H9 (cell line): ENCODE measurements at regions not wholly inside any gene's neighbourhood (a gene's known extent, or its start where the extent isn't known, plus 50 kb on each side); places are given as distances from the start of the nearest gene placed in this dataset.

ENCODE experiments used
- DNase-seq: peaks from one replicate; pipeline ENCODE4 v3.0.0-alpha.2; 2017
- H2AFZ ChIP-seq: one replicate; pipeline ENCODE4 v1.6.1; 2013; ENCODE audit warnings: mild to moderate bottlenecking, low read length, control low read depth, moderate library complexity
- H2AK5ac ChIP-seq: 2 replicates; pipeline ENCODE4 v1.6.1; 2013; ENCODE audit warnings: low read length, control low read depth, mixed read lengths; ENCODE audit not compliant: insufficient read length
- H2BK120ac ChIP-seq: one replicate; pipeline ENCODE4 v1.6.1; 2013; ENCODE audit warnings: low read depth, mild to moderate bottlenecking, low read length, control low read depth, inconsistent platforms; ENCODE audit not compliant: poor library complexity, severe bottlenecking
- H2BK12ac ChIP-seq: 2 replicates; pipeline ENCODE4 v1.6.1; 2013; ENCODE audit warnings: low read length, control low read depth, mixed read lengths, low read depth; ENCODE audit not compliant: insufficient read length
- H2BK15ac ChIP-seq: 2 replicates; pipeline ENCODE4 v1.6.1; 2013; ENCODE audit warnings: low read depth, low read length, control low read depth
- H2BK20ac ChIP-seq: one replicate; pipeline ENCODE4 v1.6.1; 2013; ENCODE audit warnings: low read depth, mild to moderate bottlenecking, low read length, control low read depth, inconsistent platforms; ENCODE audit not compliant: poor library complexity, severe bottlenecking
- H2BK5ac ChIP-seq: 2 replicates; pipeline ENCODE4 v1.6.1; 2013; ENCODE audit warnings: low read length, control low read depth, mixed read lengths; ENCODE audit not compliant: insufficient read length
- H3K14ac ChIP-seq: 2 replicates; pipeline ENCODE4 v1.6.1; 2013; ENCODE audit warnings: low read length, control low read depth; ENCODE audit not compliant: insufficient read depth
- H3K18ac ChIP-seq: 2 replicates; pipeline ENCODE4 v1.6.1; 2013; ENCODE audit warnings: low read depth, mild to moderate bottlenecking, mixed read lengths, low read length, control low read depth; ENCODE audit not compliant: insufficient read length
- H3K23ac ChIP-seq: 2 replicates; pipeline ENCODE4 v1.6.1; 2013; ENCODE audit warnings: low read length, control low read depth, mixed read lengths, low read depth; ENCODE audit not compliant: insufficient read length
- H3K23me2 ChIP-seq: 2 replicates; pipeline ENCODE4 v1.6.1; 2013; ENCODE audit warnings: low read depth, mild to moderate bottlenecking, mixed read lengths, low read length, control low read depth; ENCODE audit not compliant: insufficient read length, poor library complexity, severe bottlenecking
- H3K27ac ChIP-seq: 2 replicates; pipeline ENCODE4 v1.5.1; 2013; ENCODE audit warnings: low read length, control low read depth, mixed read lengths, low read depth; ENCODE audit not compliant: insufficient read length
- H3K27me3 ChIP-seq: 2 replicates; pipeline ENCODE4 v1.6.1; 2013; ENCODE audit warnings: low read length, control low read depth, inconsistent platforms; ENCODE audit not compliant: insufficient read depth
- H3K4ac ChIP-seq: 2 replicates; pipeline ENCODE4 v1.6.1; 2013; ENCODE audit warnings: low read depth, mild to moderate bottlenecking, control low read depth, inconsistent platforms, low read length, moderate library complexity
- H3K4me1 ChIP-seq: 2 replicates; pipeline ENCODE4 v1.6.1; 2013; ENCODE audit warnings: low read length, control low read depth, inconsistent platforms; ENCODE audit not compliant: insufficient read depth
- H3K4me2 ChIP-seq: 2 replicates; pipeline ENCODE4 v1.6.1; 2013; ENCODE audit warnings: low read length, control low read depth, mixed read lengths; ENCODE audit not compliant: insufficient read length, insufficient read depth
- H3K56ac ChIP-seq: 2 replicates; pipeline ENCODE4 v1.6.1; 2013; ENCODE audit warnings: low read depth, mild to moderate bottlenecking, mixed read lengths, low read length, control low read depth; ENCODE audit not compliant: insufficient read length
- H3K79me1 ChIP-seq: 2 replicates; pipeline ENCODE4 v1.6.1; 2013; ENCODE audit warnings: low read depth, mild to moderate bottlenecking, moderate library complexity, low read length, control low read depth, inconsistent platforms; ENCODE audit not compliant: insufficient read depth, poor library complexity, severe bottlenecking
- H3K79me2 ChIP-seq: 2 replicates; pipeline ENCODE4 v1.6.1; 2013; ENCODE audit warnings: low read length, control low read depth, inconsistent platforms; ENCODE audit not compliant: insufficient read depth
- H3K9ac ChIP-seq: 2 replicates; pipeline ENCODE4 v1.6.1; 2013; ENCODE audit warnings: low read length, control low read depth, mixed read lengths; ENCODE audit not compliant: insufficient read length; ENCODE audit errors: extremely low read depth
- H3K9me3 ChIP-seq: one replicate; pipeline ENCODE4 v1.6.1; 2013; ENCODE audit warnings: low read depth, low read length, inconsistent platforms; ENCODE audit not compliant: control insufficient read depth
- H3T11ph ChIP-seq: one replicate; pipeline ENCODE4 v1.6.1; 2013; ENCODE audit warnings: mild to moderate bottlenecking, low read length, control low read depth, inconsistent platforms
- H4K20me1 ChIP-seq: one replicate; pipeline ENCODE4 v1.6.1; 2013; ENCODE audit not compliant: control insufficient read depth, insufficient read length, insufficient read depth
- H4K5ac ChIP-seq: 2 replicates; pipeline ENCODE4 v1.6.1; 2013; ENCODE audit warnings: low read depth, mild to moderate bottlenecking, mixed read lengths, low read length, control low read depth; ENCODE audit not compliant: insufficient read length
- H4K8ac ChIP-seq: replicated peaks from 2 replicates; pipeline ENCODE4 v1.6.1; 2013; ENCODE audit warnings: low read length, control low read depth, mixed read lengths, low read depth; ENCODE audit not compliant: insufficient read length
- H4K91ac ChIP-seq: 2 replicates; pipeline ENCODE4 v1.6.1; 2013; ENCODE audit warnings: low read depth, mild to moderate bottlenecking, moderate library complexity, mixed read lengths, low read length, control low read depth; ENCODE audit not compliant: insufficient read length
- H3K27ac Mint-ChIP-seq, 3 experiments: 2 replicates in 2 of 3; 3 replicates in 1 of 3; pipeline ENCODE4 v1.8.0; 2020 to 2021; ENCODE audit warnings: mixed read lengths in 3 of 3, mild to moderate bottlenecking in 1 of 3, moderate library complexity in 1 of 3
- H3K27me3 Mint-ChIP-seq: 2 replicates; pipeline ENCODE4 v1.8.0; 2021; ENCODE audit warnings: low read depth, mild to moderate bottlenecking, moderate library complexity, mixed read lengths
- H3K36me3 Mint-ChIP-seq, 3 experiments: 2 replicates in 2 of 3; 3 replicates in 1 of 3; pipeline ENCODE4 v1.8.0; 2020 to 2021; ENCODE audit warnings: low read depth in 3 of 3, mixed read lengths in 3 of 3; ENCODE audit not compliant: insufficient read depth in 1 of 3
- H3K4me1 Mint-ChIP-seq, 2 experiments: 2 replicates each; pipeline ENCODE4 v1.8.0; 2020; ENCODE audit warnings: mixed read lengths in 2 of 2
- H3K4me3 Mint-ChIP-seq, 2 experiments: 2 replicates in 1 of 2; 3 replicates in 1 of 2; pipeline ENCODE4 v1.8.0; 2020 to 2021; ENCODE audit warnings: mild to moderate bottlenecking in 2 of 2, mixed read lengths in 2 of 2, moderate library complexity in 1 of 2
- H3K9me3 Mint-ChIP-seq, 2 experiments: 2 replicates in 1 of 2; 3 replicates in 1 of 2; pipeline ENCODE4 v1.8.0; 2020; ENCODE audit warnings: mild to moderate bottlenecking in 2 of 2, mixed read lengths in 2 of 2, moderate library complexity in 1 of 2
- WGBS: extraction: QIAGEN DNeasy Blood & Tissue Kit; methylation state at CpG from one replicate; pipeline ENCODE4 v1.1.7; 2013; ENCODE audit warnings: missing lambda C conversion rate, low lambda C conversion rate, mixed read lengths; ENCODE audit not compliant: insufficient read length; ENCODE audit errors: extremely low coverage; 5-methylcytosine and 5-hydroxymethylcytosine counted together
- TF ChIP-seq, protein P1 (sequence below): fragments of 200-600 bp; sonication (generic); conservative IDR thresholded peaks from 3 replicates; pipeline ENCODE4 v1.8.0; 2021; ENCODE audit warnings: antibody characterized with exemption, mild to moderate bottlenecking

DNA sequence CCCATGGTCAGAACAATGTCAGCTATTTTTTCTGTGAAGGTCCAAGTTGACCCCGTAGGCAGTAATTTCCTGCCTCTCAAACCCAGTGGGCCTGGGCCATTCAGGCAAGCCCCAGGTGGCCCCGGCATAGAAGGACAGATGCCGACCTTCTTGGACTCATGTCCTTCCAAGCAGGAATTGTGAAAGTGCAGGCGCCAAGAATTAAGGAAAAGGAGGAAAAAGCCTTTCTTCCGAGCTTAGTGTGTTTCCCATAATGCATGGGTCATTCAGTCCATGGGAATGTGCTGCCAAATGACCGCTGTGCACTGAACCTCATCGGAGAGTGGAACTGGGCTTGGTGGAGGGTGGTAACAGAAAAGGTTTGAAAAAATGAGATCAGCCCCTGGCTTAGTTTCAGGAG is 196.5 kb upstream of the HS3ST1 start:
- Histone ChIP-seq H3K23ac (no peak overlapping the region), H2BK5ac (no peak overlapping the region), H3K18ac (no peak overlapping the region), H4K20me1 (no peaks in the 10 kb centered on the region), H3K27ac (no peak overlapping the region), H3K9me3 (no peaks in the 10 kb centered on the region), H4K8ac (no peak overlapping the region), H3K4me1 (no peaks in the 10 kb centered on the region), H2AK5ac (no peak overlapping the region), H2BK15ac (no peak overlapping the region), H3K4me2 (no peak overlapping the region), H3K14ac (no peak overlapping the region), H2BK12ac (no peak overlapping the region), H3K4ac (no peak overlapping the region), H4K5ac (no peak overlapping the region), H4K91ac (no peak overlapping the region), H3K27me3 (no peaks in the 10 kb centered on the region), H2AFZ (no peak overlapping the region), H3T11ph (no peak overlapping the region), H3K23me2 (no peaks in the 10 kb centered on the region), H3K79me1 (no peaks in the 10 kb centered on the region), H3K9ac (no peak overlapping the region), H2BK120ac (no peak overlapping the region), H3K56ac (no peak overlapping the region), H3K79me2 (no peaks in the 10 kb centered on the region), H2BK20ac (no peak overlapping the region)
- Mint-ChIP-seq H3K4me1 (peaks cover 4% of the 10 kb centered on the region in 2 experiments), H3K9me3 (no peaks in the 10 kb centered on the region), H3K27me3 (no peaks in the 10 kb centered on the region), H3K4me3 (no peak overlapping the region), H3K27ac (no peak overlapping the region; a peak in 1 of 7 replicates), H3K36me3 (no peaks in the 10 kb centered on the region)
- TF ChIP-seq, protein P1, sequence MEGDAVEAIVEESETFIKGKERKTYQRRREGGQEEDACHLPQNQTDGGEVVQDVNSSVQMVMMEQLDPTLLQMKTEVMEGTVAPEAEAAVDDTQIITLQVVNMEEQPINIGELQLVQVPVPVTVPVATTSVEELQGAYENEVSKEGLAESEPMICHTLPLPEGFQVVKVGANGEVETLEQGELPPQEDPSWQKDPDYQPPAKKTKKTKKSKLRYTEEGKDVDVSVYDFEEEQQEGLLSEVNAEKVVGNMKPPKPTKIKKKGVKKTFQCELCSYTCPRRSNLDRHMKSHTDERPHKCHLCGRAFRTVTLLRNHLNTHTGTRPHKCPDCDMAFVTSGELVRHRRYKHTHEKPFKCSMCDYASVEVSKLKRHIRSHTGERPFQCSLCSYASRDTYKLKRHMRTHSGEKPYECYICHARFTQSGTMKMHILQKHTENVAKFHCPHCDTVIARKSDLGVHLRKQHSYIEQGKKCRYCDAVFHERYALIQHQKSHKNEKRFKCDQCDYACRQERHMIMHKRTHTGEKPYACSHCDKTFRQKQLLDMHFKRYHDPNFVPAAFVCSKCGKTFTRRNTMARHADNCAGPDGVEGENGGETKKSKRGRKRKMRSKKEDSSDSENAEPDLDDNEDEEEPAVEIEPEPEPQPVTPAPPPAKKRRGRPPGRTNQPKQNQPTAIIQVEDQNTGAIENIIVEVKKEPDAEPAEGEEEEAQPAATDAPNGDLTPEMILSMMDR, result no peak
- no peak for DNase-seq
- no CpG with 5 or more reads among the region's 7 CpGs for WGBS
